ENCODE measurements at regions not wholly inside any gene's neighbourhood (a gene's known extent, or its start where the extent isn't known, plus 50 kb on each side); places are given as distances from the start of the nearest gene placed in this dataset.

- Histone ChIP-seq H3K27ac (no peak overlapping the region), H3K27me3 (ENCODE audit: insufficient read depth in 3 of 3, low read length in 2 of 3) (peaks cover 0 to 4% (median 0%) of the 10 kb centered on the region in 3 donors), H3K9me3 (no peaks in the 10 kb centered on the region), H3K36me3 (ENCODE audit: insufficient read depth in 1 of 2, low read depth in 1 of 2) (no peaks in the 10 kb centered on the region), H3K4me1 (no peaks in the 10 kb centered on the region), H3K4me3 (no peak overlapping the region)
- DNase-seq (no peak), ATAC-seq (no peak)
- TF ChIP-seq, protein P1, sequence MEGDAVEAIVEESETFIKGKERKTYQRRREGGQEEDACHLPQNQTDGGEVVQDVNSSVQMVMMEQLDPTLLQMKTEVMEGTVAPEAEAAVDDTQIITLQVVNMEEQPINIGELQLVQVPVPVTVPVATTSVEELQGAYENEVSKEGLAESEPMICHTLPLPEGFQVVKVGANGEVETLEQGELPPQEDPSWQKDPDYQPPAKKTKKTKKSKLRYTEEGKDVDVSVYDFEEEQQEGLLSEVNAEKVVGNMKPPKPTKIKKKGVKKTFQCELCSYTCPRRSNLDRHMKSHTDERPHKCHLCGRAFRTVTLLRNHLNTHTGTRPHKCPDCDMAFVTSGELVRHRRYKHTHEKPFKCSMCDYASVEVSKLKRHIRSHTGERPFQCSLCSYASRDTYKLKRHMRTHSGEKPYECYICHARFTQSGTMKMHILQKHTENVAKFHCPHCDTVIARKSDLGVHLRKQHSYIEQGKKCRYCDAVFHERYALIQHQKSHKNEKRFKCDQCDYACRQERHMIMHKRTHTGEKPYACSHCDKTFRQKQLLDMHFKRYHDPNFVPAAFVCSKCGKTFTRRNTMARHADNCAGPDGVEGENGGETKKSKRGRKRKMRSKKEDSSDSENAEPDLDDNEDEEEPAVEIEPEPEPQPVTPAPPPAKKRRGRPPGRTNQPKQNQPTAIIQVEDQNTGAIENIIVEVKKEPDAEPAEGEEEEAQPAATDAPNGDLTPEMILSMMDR (IDR thresholded peaks at IDR 0.05): no peak
- intact Hi-C loops (cut with DNase I): no loop called here
- WGBS, 3 donors: 64 to 67% (median 66%) methylated on average over 6 of the region's 6 CpGs
Observed at GRCh38 chr9:26722755-26723154, 169.8 kb downstream of the CAAP1 start.

- WGBS, 3 donors: 76 to 83% (median 82%) methylated on average over 3 of the region's 3 CpGs
- Histone ChIP-seq H3K4me1 (no peaks in the 10 kb centered on the region), H3K9me3 (no peaks in the 10 kb centered on the region), H3K4me3 (no peak overlapping the region), H3K27ac (no peak overlapping the region), H3K27me3 (ENCODE audit: insufficient read depth in 3 of 3, low read length in 2 of 3) (no peaks in the 10 kb centered on the region), H3K36me3 (ENCODE audit: insufficient read depth in 1 of 2, low read depth in 1 of 2) (no peaks in the 10 kb centered on the region)
- TF ChIP-seq, protein P1 (IDR thresholded peaks at IDR 0.05): no peak
- ATAC-seq (no peak), DNase-seq (no peak)
- intact Hi-C loops (cut with DNase I): no loop called here
Observed at GRCh38 chr9:26710008-26710407, 182.6 kb downstream of the CAAP1 start.

DNA sequence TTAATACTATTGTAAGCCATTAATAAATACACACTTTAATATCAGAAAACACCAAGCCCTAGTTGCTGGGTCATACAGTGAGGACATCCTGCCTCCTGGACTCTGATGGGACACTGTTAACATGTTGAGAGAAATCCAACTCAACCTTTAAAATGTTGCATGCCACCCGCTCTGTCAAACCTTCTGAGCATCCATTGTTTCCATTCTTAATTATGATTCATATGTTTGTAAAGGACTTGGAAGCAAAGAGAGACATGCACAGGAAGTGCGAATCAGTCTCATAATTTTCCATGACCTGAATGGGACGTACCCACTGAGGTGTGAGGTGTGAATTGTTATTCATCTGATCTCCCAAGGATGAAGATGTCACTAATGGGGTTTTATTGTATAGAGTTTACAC, 186.4 kb downstream of the CAAP1 start:
- TF ChIP-seq, protein P1 (IDR thresholded peaks at IDR 0.05): no peak
- ATAC-seq (no peak), DNase-seq (no peak)
- Histone ChIP-seq H3K27ac (no peak overlapping the region), H3K9me3 (no peaks in the 10 kb centered on the region), H3K27me3 (ENCODE audit: insufficient read depth in 3 of 3, low read length in 2 of 3) (no peaks in the 10 kb centered on the region), H3K36me3 (ENCODE audit: insufficient read depth in 1 of 2, low read depth in 1 of 2) (no peaks in the 10 kb centered on the region), H3K4me3 (no peak overlapping the region), H3K4me1 (no peaks in the 10 kb centered on the region)
- WGBS, 3 donors: 71 to 76% (median 73%) methylated on average over 3 of the region's 3 CpGs
- intact Hi-C loops (cut with DNase I): no loop called here

GRCh38 chr9:26695298-26695622, 197.3 kb downstream of the CAAP1 start:
- no peak overlapping the region for H3K27ac ChIP-seq
- no peaks in the 10 kb centered on the region for H3K36me3 ChIP-seq (ENCODE audit: insufficient read depth in 1 of 2, low read depth in 1 of 2)
- intact Hi-C loops (cut with DNase I): no loop called here
- WGBS, 3 donors: 65 to 81% (median 75%) methylated on average over 1 of the region's 1 CpG
- ATAC-seq: no peak
- no peaks in the 10 kb centered on the region for H3K4me1 ChIP-seq
- TF ChIP-seq, protein P1 (IDR thresholded peaks at IDR 0.05): no peak
- no peak for DNase-seq
- H3K9me3 ChIP-seq: no peaks in the 10 kb centered on the region
- H3K4me3 ChIP-seq: no peak overlapping the region
- H3K27me3 ChIP-seq (ENCODE audit: insufficient read depth in 3 of 3, low read length in 2 of 3): no peaks in the 10 kb centered on the region

Measured in psoas muscle (tissue), 7 donors.